Prostate gland (tissue), 2 donors: ENCODE measurements at regions not wholly inside any gene's neighbourhood (a gene's known extent, or its start where the extent isn't known, plus 50 kb on each side); places are given as distances from the start of the nearest gene placed in this dataset.

ENCODE experiments used
- DNase-seq: peaks from one replicate; pipeline ENCODE4 v3.0.0-alpha.2; 2019; ENCODE audit warnings: low spot score
- H3K27ac ChIP-seq, 2 donors: fragments of 200-600 bp; sonication (generic); 2 replicates each; pipeline ENCODE4 v1.5.1; 2017 to 2019
- H3K27me3 ChIP-seq: fragments of 200-600 bp; sonication (generic); replicated peaks from 2 replicates; pipeline ENCODE4 v1.5.1; 2019; ENCODE audit not compliant: insufficient read depth
- H3K36me3 ChIP-seq, 2 donors: fragments of 200-600 bp; sonication (generic); 1 replicate in 1 of 2; 2 replicates in 1 of 2; pipeline versions ENCODE4 v1.5.1 to v1.8.1; 2017 to 2019
- H3K4me1 ChIP-seq: fragments of 200-600 bp; sonication (generic); replicated peaks from 2 replicates; pipeline ENCODE4 v1.5.1; 2019
- H3K4me3 ChIP-seq, 2 donors: fragments of 200-600 bp; sonication (generic); 2 replicates each; pipeline ENCODE4 v1.5.1; 2017 to 2019
- H3K9me3 ChIP-seq: fragments of 200-600 bp; sonication (generic); 2 replicates; pipeline ENCODE4 v1.5.1; 2017
- CTCF ChIP-seq, 4 experiments: fragments of 200-600 bp in 2 of 4; fragments of 450-650 bp in 2 of 4; sonication (generic) in 2 of 4; IDR thresholded peaks; 1 replicate in 3 of 4; 2 replicates in 1 of 4; pipeline ENCODE4 v1.5.1; 2016 to 2019; ENCODE audit warnings: antibody characterized with exemption in 4 of 4, mild to moderate bottlenecking in 2 of 4, moderate library complexity in 2 of 4
- POLR2A ChIP-seq: fragments of 450-650 bp; IDR thresholded peaks from one replicate; pipeline ENCODE4 v1.6.1; 2016; ENCODE audit warnings: antibody characterized with exemption, mild to moderate bottlenecking
- POLR2AphosphoS5 ChIP-seq: sonication (generic); formaldehyde crosslinking; IDR thresholded peaks from one replicate; pipeline ENCODE4 v1.6.1; 2017; ENCODE audit warnings: antibody characterized with exemption
- WGBS: methylation state at CpG from one replicate; pipeline ENCODE4 v1.1.5; 2018; 5-methylcytosine and 5-hydroxymethylcytosine counted together
- intact Hi-C: fragments of 100-400 bp; cut with DNase I; formaldehyde crosslinking; loops from one replicate; pipeline ENCODE4 v1.14.2; 2022

- 28% methylated on average over 1 of the region's 1 CpG for WGBS
Observed at GRCh38 chr20:10961651-10962288, 288.0 kb upstream of the JAG1 start.

DNA sequence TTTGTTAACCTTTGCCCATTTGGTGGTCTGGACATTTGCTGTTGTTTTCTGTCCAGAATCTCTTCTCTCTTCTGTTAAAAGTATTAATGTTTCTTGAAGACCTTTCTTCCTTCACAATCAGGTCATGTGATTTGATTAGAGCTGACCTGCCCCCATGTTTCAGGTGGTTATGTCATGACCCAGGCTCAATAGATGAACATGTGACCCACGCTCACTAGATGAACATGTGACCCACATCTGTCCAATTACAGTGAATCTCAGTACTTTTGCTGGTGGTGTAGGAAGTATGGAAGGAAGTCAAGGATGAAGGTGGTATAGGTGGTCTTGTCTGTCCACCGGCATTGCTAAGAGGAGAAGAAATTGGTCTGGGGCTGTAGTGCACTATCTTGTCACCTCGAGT lies 289.1 kb upstream of the JAG1 start:
- intact Hi-C loops = no loop called here
- H3K27me3 ChIP-seq = no peaks in the 10 kb centered on the region
- no peak for DNase-seq
- no peak overlapping the region for H3K27ac ChIP-seq
- H3K36me3 ChIP-seq = no peaks in the 10 kb centered on the region
- H3K9me3 ChIP-seq = no peaks in the 10 kb centered on the region
- H3K4me3 ChIP-seq = no peak overlapping the region
- TF ChIP-seq POLR2A (no peak), POLR2AphosphoS5 (no peak)
- H3K4me1 ChIP-seq = no peaks in the 10 kb centered on the region
- WGBS = 96% methylated on average over 3 of the region's 3 CpGs

More at GRCh38 chr20:10961651-10962288, 288.0 kb upstream of the JAG1 start:
- TF ChIP-seq POLR2AphosphoS5 (peak; percentile 87), POLR2A (no peak)
- no peaks in the 10 kb centered on the region for H3K36me3 ChIP-seq
- H3K9me3 ChIP-seq = no peaks in the 10 kb centered on the region
- no peaks in the 10 kb centered on the region for H3K4me1 ChIP-seq
- peak; percentile 46 for DNase-seq
- no peaks in the 10 kb centered on the region for H3K27me3 ChIP-seq
- intact Hi-C loops = no loop called here
- no peak overlapping the region for H3K27ac ChIP-seq
- H3K4me3 ChIP-seq = no peak overlapping the region

DNA sequence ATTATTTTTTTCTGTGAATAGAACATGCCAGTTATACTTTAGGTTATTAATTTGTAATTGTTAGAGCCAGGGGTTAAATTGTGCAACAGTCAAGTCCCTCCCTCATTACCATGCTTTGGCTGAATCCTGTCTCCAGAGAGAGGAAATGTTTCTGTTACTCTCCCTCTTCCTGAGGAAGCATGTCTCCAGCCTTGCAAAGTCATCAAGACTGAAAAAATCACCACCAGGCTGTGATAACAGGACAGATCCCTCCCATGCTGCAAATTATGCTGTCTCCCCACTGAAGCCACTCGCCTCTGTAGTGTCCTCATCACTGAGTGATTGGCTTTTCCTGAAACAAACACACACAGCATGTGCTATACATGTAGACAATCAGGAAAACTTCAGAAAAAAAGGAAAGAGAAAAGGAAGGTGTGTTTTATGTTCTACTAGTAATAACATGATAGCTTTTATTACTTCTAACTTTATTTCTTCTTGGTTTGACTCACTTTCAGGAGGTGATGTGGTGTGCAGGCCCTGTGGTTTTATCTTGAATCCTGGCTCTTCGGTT lies 290.0 kb upstream of the JAG1 start:
- TF ChIP-seq POLR2A (no peak), CTCF (IDR thresholded peaks at IDR 0.05) (no peak), POLR2AphosphoS5 (no peak)
- H3K4me3 ChIP-seq = no peak overlapping the region
- H3K36me3 ChIP-seq = no peaks in the 10 kb centered on the region
- no peaks in the 10 kb centered on the region for H3K9me3 ChIP-seq
- DNase-seq = no peak
- no peaks in the 10 kb centered on the region for H3K4me1 ChIP-seq
- H3K27me3 ChIP-seq = no peaks in the 10 kb centered on the region
- H3K27ac ChIP-seq = no peak overlapping the region
- 82% methylated on average over 2 of the region's 2 CpGs for WGBS
- intact Hi-C loops = no loop called here

DNA sequence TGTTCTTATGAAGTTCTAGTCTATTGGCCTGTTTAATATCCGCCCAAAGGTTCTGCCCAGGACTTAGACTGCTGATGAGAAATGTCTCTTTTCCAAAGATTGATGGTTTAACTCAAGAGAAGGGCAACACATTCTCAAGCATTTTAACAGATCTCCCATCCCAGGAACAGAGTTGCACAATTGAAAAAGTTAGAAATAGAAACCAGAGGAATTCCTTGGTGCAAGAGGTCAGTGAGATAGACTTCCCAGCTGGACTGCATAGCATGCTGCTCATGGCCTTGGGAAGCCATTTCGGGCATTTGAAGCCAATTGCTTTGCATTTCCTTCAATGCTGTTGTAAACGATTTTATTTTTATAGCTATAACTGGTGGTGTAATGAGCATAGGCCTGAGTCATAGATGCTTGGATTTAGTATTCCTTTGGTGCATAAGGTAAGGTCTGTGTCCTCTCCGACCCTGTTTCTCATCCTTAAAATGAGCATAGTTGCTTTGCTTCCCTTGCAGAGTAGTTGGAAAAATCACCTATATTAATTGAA lies 292.2 kb upstream of the JAG1 start:
- H3K27me3 ChIP-seq = no peaks in the 10 kb centered on the region
- no peak overlapping the region for H3K27ac ChIP-seq
- H3K4me3 ChIP-seq = no peak overlapping the region
- TF ChIP-seq POLR2A (no peak), POLR2AphosphoS5 (no peak), CTCF (IDR thresholded peaks at IDR 0.05) (no peak)
- no peak for DNase-seq
- H3K36me3 ChIP-seq = no peaks in the 10 kb centered on the region
- 91% methylated on average over 4 of the region's 4 CpGs for WGBS
- intact Hi-C loops = no loop called here
- H3K9me3 ChIP-seq = no peaks in the 10 kb centered on the region
- H3K4me1 ChIP-seq = no peaks in the 10 kb centered on the region

DNA sequence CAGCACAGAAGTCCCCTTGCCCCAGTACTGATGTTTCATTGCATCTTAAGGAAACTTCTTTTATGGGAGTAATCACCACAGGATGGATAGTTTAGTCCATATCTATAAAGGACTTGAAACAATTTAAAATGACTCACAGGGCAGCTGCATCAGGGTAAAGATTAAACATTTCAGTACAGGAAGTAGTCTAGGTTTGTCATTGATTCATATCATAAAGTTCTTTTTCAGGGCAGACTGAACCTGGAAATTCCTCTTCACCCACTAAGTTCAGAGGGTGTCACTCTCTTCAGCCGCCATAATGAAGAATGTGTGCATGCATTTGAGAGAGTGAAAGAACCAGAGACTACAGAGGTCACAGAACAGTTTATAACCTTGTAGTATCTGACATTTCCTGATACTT lies 296.3 kb upstream of the JAG1 start:
- Histone ChIP-seq H3K4me3 (no peak overlapping the region), H3K4me1 (no peaks in the 10 kb centered on the region), H3K27me3 (no peaks in the 10 kb centered on the region), H3K9me3 (no peaks in the 10 kb centered on the region), H3K36me3 (no peaks in the 10 kb centered on the region), H3K27ac (no peak overlapping the region)
- WGBS = 90% methylated on average over 1 of the region's 1 CpG
- TF ChIP-seq POLR2A (no peak), POLR2AphosphoS5 (no peak), CTCF (IDR thresholded peaks at IDR 0.05) (no peak)
- intact Hi-C loops = no loop called here
- DNase-seq = no peak

- no peak overlapping the region for H3K4me3 ChIP-seq
- no peaks in the 10 kb centered on the region for H3K9me3 ChIP-seq
- H3K27me3 ChIP-seq = no peaks in the 10 kb centered on the region
- TF ChIP-seq POLR2AphosphoS5 (no peak), POLR2A (no peak), CTCF (IDR thresholded peaks at IDR 0.05) (no peak)
- H3K27ac ChIP-seq = no peak overlapping the region
- intact Hi-C loops = no loop called here
- no peaks in the 10 kb centered on the region for H3K4me1 ChIP-seq
- no peaks in the 10 kb centered on the region for H3K36me3 ChIP-seq
- 94% methylated on average over 1 of the region's 1 CpG for WGBS
- no peak for DNase-seq
Observed at GRCh38 chr20:10971096-10971495, 297.3 kb upstream of the JAG1 start.
